ENCODE measurements at regions not wholly inside any gene's neighbourhood (a gene's known extent, or its start where the extent isn't known, plus 50 kb on each side); places are given as distances from the start of the nearest gene placed in this dataset.

- H3K4me2 ChIP-seq (ENCODE audit: insufficient read depth in 1 of 2, low read depth in 2 of 2, low read length in 2 of 2), result peak overlapping the region; percentile 40 to 60; a peak in 2 of 4 replicates
- CTCF ChIA-PET (ENCODE audit: partially characterized antibody), result interaction anchor here (0.8 to 0.9 kb wide), 2 partner anchors 21 to 102 kb away, joined by 3 read pairs; no protein-coding TSS in a partner anchor
- H3K56ac ChIP-seq (replicated peaks; ENCODE audit: insufficient read length, low read depth, low read length), result no peak overlapping the region
- H2AFZ ChIP-seq (ENCODE audit: low read length), result no peak overlapping the region
- H3K9me3 ChIP-seq (ENCODE audit: insufficient read depth in 2 of 2, low read depth in 1 of 2, low read length in 1 of 2), result no peaks in the 10 kb centered on the region
- H3K27ac ChIP-seq (ENCODE audit: low read depth, low read length), result no peak overlapping the region
- no peak overlapping the region for H3K9ac ChIP-seq (replicated peaks in 1 of 4; ENCODE audit: extremely low read depth in 1 of 4, low read depth in 3 of 4, low read length in 3 of 4)
- H2BK12ac ChIP-seq (ENCODE audit: low read depth, low read length), result no peak overlapping the region
- peak overlapping the region in 1 of 4 experiments; percentile 27; a peak in 1 of 8 replicates for H3K4me3 ChIP-seq (ENCODE audit: extremely low read depth in 1 of 4, insufficient read depth in 2 of 4, low read depth in 3 of 4, low read length in 4 of 4)
- H4K5ac ChIP-seq (ENCODE audit: insufficient read length, low read depth, low read length), result no peak overlapping the region
- H2BK20ac ChIP-seq (ENCODE audit: low read length), result no peak overlapping the region
- H3K23ac ChIP-seq (ENCODE audit: insufficient read length), result no peak overlapping the region
- no peak overlapping the region for H4K91ac ChIP-seq (replicated peaks; ENCODE audit: insufficient read length, low read length)
- H3K36me3 ChIP-seq (ENCODE audit: control insufficient read depth in 2 of 4, insufficient read depth in 4 of 4, low read length in 3 of 4), result no peaks in the 10 kb centered on the region
- no peaks in the 10 kb centered on the region for H3K27me3 ChIP-seq (replicated peaks in 1 of 4; ENCODE audit: control insufficient read depth in 3 of 4, extremely low read depth in 1 of 4, insufficient read depth in 3 of 4, low read length in 3 of 4)
- no peaks in the 10 kb centered on the region for H4K20me1 ChIP-seq (replicated peaks in 1 of 2; ENCODE audit: control insufficient read depth in 1 of 2, insufficient read depth in 2 of 2, low read length in 2 of 2)
- no peak overlapping the region for H3K14ac ChIP-seq (ENCODE audit: insufficient read length)
- H3K79me1 ChIP-seq (ENCODE audit: low read depth, low read length), result no peaks in the 10 kb centered on the region
- H3K23me2 ChIP-seq (ENCODE audit: low read depth, low read length), result no peaks in the 10 kb centered on the region
- no peak overlapping the region for H4K8ac ChIP-seq (ENCODE audit: extremely low read depth, insufficient read depth, low read length)
- H2AK5ac ChIP-seq (ENCODE audit: low read depth, low read length), result no peak overlapping the region
- no peak overlapping the region for H2BK120ac ChIP-seq (replicated peaks; ENCODE audit: low read depth, low read length)
- DNase-seq (ENCODE audit: low read depth in 1 of 2, low spot score in 2 of 2) (no peak), FAIRE-seq (no peak)
- no peak overlapping the region for H2BK5ac ChIP-seq (ENCODE audit: low read depth, low read length)
- POLR2A ChIA-PET (ENCODE audit: partially characterized antibody), result interaction anchor here (0.7 kb wide), 1 partner anchor 80 kb away, joined by 3 read pairs; the partner anchor contains the start of gene CDO1
- no peak overlapping the region for H2BK15ac ChIP-seq (ENCODE audit: low read length)
- no peak overlapping the region for H3K18ac ChIP-seq (ENCODE audit: extremely low read depth, low read length)
- TF ChIP-seq TEAD4 (IDR thresholded peaks at IDR 0.05; ENCODE audit: low read depth, low read length), result no peak
- no peak for TF ChIP-seq RNF2 (IDR thresholded peaks at IDR 0.05; ENCODE audit: borderline replicate concordance, low read depth, low read length, missing control alignments, poor library complexity, severe bottlenecking)
- no peak for TF ChIP-seq GABPA (IDR thresholded peaks at IDR 0.05; ENCODE audit: borderline replicate concordance, insufficient read depth, low read length)
- WGBS, 2 experiments (ENCODE audit: extremely low coverage in 1 of 2, insufficient coverage in 1 of 2, insufficient read length in 1 of 2, insufficient replicate concordance in 2 of 2, low coverage in 1 of 2, low lambda C conversion rate in 2 of 2, missing lambda C conversion rate in 1 of 2), result 8% methylated on average over 1 of the region's 1 CpG; no CpG with 5 or more reads in 1 of the 2 experiments
- H3K4ac ChIP-seq (replicated peaks; ENCODE audit: insufficient read length, low read depth, low read length), result no peak overlapping the region
- H3K79me2 ChIP-seq (ENCODE audit: control insufficient read depth in 1 of 2, insufficient read depth in 2 of 2, low read length in 2 of 2), result no peaks in the 10 kb centered on the region
- peaks cover 0 to 19% (median 8%) of the 10 kb centered on the region in 4 experiments for H3K4me1 ChIP-seq (replicated peaks in 1 of 4; ENCODE audit: control insufficient read depth in 3 of 4, insufficient read depth in 4 of 4, low read length in 3 of 4)
These were observed 79.8 kb downstream of the CDO1 start for GRCh38 chr5:115736690-115737005.
